Keratinocyte (primary cell): ENCODE measurements at regions not wholly inside any gene's neighbourhood (a gene's known extent, or its start where the extent isn't known, plus 50 kb on each side); places are given as distances from the start of the nearest gene placed in this dataset.

Experiments
- DNase-seq: peaks from one replicate; pipeline ENCODE4 v3.0.0-alpha.2; 2011; ENCODE audit warnings: low read depth, missing footprints, low spot score
- FAIRE-seq: peaks from 2 replicates; lab custom pipeline; 2011; peaks lifted over from hg19 to GRCh38; lab: Jason Lieb, UNC
- H2AFZ ChIP-seq: 2 replicates; pipeline ENCODE4 v1.6.0; 2012; ENCODE audit warnings: low read length, control low read depth, inconsistent platforms; ENCODE audit not compliant: control insufficient read depth
- H3K27ac ChIP-seq: 2 replicates; pipeline ENCODE4 v1.5.1; 2011; ENCODE audit warnings: low read length; ENCODE audit not compliant: control insufficient read depth, insufficient read depth
- H3K27me3 ChIP-seq: 3 replicates; pipeline ENCODE4 v1.6.0; 2011; ENCODE audit warnings: low read length; ENCODE audit not compliant: control insufficient read depth, insufficient read depth; ENCODE audit errors: extremely low read depth
- H3K36me3 ChIP-seq, 2 experiments: 2 replicates in 1 of 2; 3 replicates in 1 of 2; pipeline ENCODE4 v1.5.1; 2011; ENCODE audit warnings: low read length in 2 of 2, mild to moderate bottlenecking in 1 of 2; ENCODE audit not compliant: control insufficient read depth in 2 of 2, insufficient read depth in 2 of 2; ENCODE audit errors: extremely low read depth in 1 of 2
- H3K4me1 ChIP-seq: 3 replicates; pipeline ENCODE4 v1.5.1; 2011; ENCODE audit warnings: low read length; ENCODE audit not compliant: control insufficient read depth, insufficient read depth; ENCODE audit errors: extremely low read depth
- H3K4me2 ChIP-seq: 3 replicates; pipeline ENCODE4 v1.6.0; 2011; ENCODE audit warnings: low read depth, low read length; ENCODE audit not compliant: control insufficient read depth, insufficient read depth; ENCODE audit errors: extremely low read depth
- H3K4me3 ChIP-seq, 3 experiments: fragments of 200-600 bp in 1 of 3; sonication (generic) in 1 of 3; 2 replicates in 2 of 3; 3 replicates in 1 of 3; pipeline ENCODE4 v1.5.1; 2011 to 2016; ENCODE audit warnings: low read length in 3 of 3, mild to moderate bottlenecking in 3 of 3, control low read depth in 2 of 3, inconsistent platforms in 1 of 3, low read depth in 1 of 3, mixed read lengths in 1 of 3, mixed run types in 1 of 3, moderate library complexity in 1 of 3; ENCODE audit not compliant: control insufficient read depth in 2 of 3, insufficient read depth in 2 of 3; ENCODE audit errors: extremely low read depth in 1 of 3
- H3K79me2 ChIP-seq: 2 replicates; pipeline ENCODE4 v1.6.0; 2012; ENCODE audit warnings: low read length; ENCODE audit not compliant: control insufficient read depth, insufficient read depth
- H3K9ac ChIP-seq: 3 replicates; pipeline ENCODE4 v1.6.0; 2011; ENCODE audit warnings: low read length; ENCODE audit not compliant: control insufficient read depth, insufficient read depth; ENCODE audit errors: extremely low read depth
- H3K9me1 ChIP-seq: 3 replicates; pipeline ENCODE4 v1.6.0; 2011; ENCODE audit warnings: low read length; ENCODE audit not compliant: control insufficient read depth, insufficient read depth; ENCODE audit errors: extremely low read depth
- H3K9me3 ChIP-seq: 2 replicates; pipeline ENCODE4 v1.5.1; 2012; ENCODE audit warnings: low read depth, low read length; ENCODE audit not compliant: control insufficient read depth
- H4K20me1 ChIP-seq: 3 replicates; pipeline ENCODE4 v1.6.0; 2011; ENCODE audit warnings: low read length; ENCODE audit not compliant: control insufficient read depth, insufficient read depth; ENCODE audit errors: extremely low read depth
- EZH2 ChIP-seq: IDR thresholded peaks from one replicate; pipeline ENCODE4 v1.6.1; 2012; ENCODE audit warnings: inconsistent platforms, mild to moderate bottlenecking, low read length, moderate library complexity
- dilution Hi-C: fragments of 300-500 bp; cut with MboI; formaldehyde crosslinking; loops from one replicate; pipeline ENCODE4 v1.7.0; 2020; ENCODE audit warnings: low sequenced_read_pairs; ENCODE audit not compliant: extremely low pct_ligation_motif_present
- TF ChIP-seq, protein P1 (sequence below), 3 experiments: IDR thresholded peaks in 1 of 3; conservative IDR thresholded peaks in 1 of 3; optimal IDR thresholded peaks in 1 of 3; 2 replicates in 2 of 3; 3 replicates in 1 of 3; pipeline versions ENCODE3 to v1.5.1; 2011; ENCODE audit warnings: low read length in 3 of 3, mild to moderate bottlenecking in 3 of 3, moderate library complexity in 2 of 3, control low read depth in 1 of 3, inconsistent platforms in 1 of 3; ENCODE audit not compliant: insufficient read depth in 2 of 3; ENCODE audit errors: extremely low read depth in 1 of 3

DNA sequence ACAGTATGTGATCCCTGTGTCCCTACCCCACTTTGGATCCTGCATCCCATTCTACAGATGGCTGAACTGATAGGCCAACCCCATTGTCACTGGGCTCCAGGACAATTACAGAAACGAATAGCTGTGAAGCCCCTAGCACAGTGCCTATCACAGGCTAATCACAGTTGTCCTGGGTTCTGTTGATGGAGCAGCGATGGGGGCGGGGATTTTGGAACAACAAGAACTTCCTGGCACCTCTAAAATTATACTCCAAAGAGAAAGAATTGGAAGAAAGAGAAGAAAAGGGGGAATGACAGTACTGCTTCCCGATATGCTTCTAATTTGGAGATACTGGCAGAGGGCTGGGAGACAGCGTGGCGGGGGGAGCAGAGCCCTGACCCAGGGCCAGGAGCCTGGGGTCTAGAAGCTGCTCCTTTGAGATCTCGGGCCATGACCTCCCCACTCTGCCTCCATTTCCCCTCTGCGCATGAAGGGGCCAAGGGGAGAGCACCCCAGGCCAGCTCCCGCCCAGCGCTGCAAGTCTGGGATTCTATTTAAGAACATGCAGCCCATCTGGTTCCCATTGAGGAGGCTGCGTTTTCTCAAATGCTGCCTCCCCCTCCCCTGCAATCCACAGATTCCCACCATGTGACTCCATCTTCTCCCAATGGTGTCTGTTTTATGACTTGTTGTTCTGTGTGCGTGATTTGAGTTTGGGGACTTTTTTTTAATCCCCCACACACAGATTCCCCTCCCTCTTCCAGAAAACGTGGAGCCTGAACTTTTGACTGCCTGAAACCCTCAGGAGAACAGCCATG, 202.7 kb downstream of the CYP26B1 start:
- H2AFZ ChIP-seq = no peak overlapping the region
- H3K9me1 ChIP-seq = no peaks in the 10 kb centered on the region
- TF ChIP-seq, protein P1, sequence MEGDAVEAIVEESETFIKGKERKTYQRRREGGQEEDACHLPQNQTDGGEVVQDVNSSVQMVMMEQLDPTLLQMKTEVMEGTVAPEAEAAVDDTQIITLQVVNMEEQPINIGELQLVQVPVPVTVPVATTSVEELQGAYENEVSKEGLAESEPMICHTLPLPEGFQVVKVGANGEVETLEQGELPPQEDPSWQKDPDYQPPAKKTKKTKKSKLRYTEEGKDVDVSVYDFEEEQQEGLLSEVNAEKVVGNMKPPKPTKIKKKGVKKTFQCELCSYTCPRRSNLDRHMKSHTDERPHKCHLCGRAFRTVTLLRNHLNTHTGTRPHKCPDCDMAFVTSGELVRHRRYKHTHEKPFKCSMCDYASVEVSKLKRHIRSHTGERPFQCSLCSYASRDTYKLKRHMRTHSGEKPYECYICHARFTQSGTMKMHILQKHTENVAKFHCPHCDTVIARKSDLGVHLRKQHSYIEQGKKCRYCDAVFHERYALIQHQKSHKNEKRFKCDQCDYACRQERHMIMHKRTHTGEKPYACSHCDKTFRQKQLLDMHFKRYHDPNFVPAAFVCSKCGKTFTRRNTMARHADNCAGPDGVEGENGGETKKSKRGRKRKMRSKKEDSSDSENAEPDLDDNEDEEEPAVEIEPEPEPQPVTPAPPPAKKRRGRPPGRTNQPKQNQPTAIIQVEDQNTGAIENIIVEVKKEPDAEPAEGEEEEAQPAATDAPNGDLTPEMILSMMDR (optimal IDR thresholded peaks at IDR 0.05 in 1 of 3, IDR thresholded peaks at IDR 0.05 in 1 of 3, conservative IDR thresholded peaks at IDR 0.05 in 1 of 3; ENCODE audit: extremely low read depth in 1 of 3, insufficient read depth in 2 of 3, low read length in 3 of 3) = no peak
- no peak for TF ChIP-seq EZH2
- H3K36me3 ChIP-seq = no peaks in the 10 kb centered on the region
- H3K9ac ChIP-seq = no peak overlapping the region
- DNase-seq (no peak), FAIRE-seq (no peak)
- dilution Hi-C loops = no loop called here
- no peaks in the 10 kb centered on the region for H4K20me1 ChIP-seq
- no peak overlapping the region for H3K4me3 ChIP-seq
- no peak overlapping the region for H3K4me2 ChIP-seq
- peaks cover 3% of the 10 kb centered on the region for H3K27me3 ChIP-seq
- no peak overlapping the region for H3K27ac ChIP-seq
- no peaks in the 10 kb centered on the region for H3K9me3 ChIP-seq
- H3K79me2 ChIP-seq = no peaks in the 10 kb centered on the region
- H3K4me1 ChIP-seq = no peaks in the 10 kb centered on the region

DNA sequence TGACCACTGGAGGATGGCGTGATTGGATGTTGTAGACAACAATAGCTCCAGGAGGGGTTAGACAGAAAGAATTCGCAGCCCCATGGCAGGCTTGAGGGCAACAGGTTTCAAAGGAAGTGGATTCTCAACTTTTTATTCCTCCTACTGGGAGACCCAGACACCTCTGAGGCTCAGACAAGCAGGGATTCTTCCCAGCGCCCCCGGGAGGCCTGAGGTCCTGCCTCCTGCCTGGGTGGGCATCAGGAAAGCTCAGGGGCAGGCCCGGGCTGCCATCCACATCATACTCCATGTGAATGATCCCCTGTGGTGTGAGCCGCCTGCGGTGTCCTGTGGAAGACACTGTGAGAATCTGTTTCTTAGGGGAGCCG, 203.5 kb downstream of the CYP26B1 start:
- H3K36me3 ChIP-seq = no peaks in the 10 kb centered on the region

More for the DNA sequence above, 203.5 kb downstream of the CYP26B1 start:
- no peak overlapping the region for H3K4me2 ChIP-seq
- no peak overlapping the region for H3K27ac ChIP-seq
- no peaks in the 10 kb centered on the region for H4K20me1 ChIP-seq
- no peak overlapping the region for H3K4me3 ChIP-seq
- H3K27me3 ChIP-seq = peaks cover 6% of the 10 kb centered on the region
- no peaks in the 10 kb centered on the region for H3K9me1 ChIP-seq
- H3K4me1 ChIP-seq = no peaks in the 10 kb centered on the region
- no peak for TF ChIP-seq EZH2
- TF ChIP-seq, protein P1 (optimal IDR thresholded peaks at IDR 0.05 in 1 of 3, IDR thresholded peaks at IDR 0.05 in 1 of 3, conservative IDR thresholded peaks at IDR 0.05 in 1 of 3; ENCODE audit: extremely low read depth in 1 of 3, insufficient read depth in 2 of 3, low read length in 3 of 3) = no peak
- dilution Hi-C loops = no loop called here
- no peak overlapping the region for H2AFZ ChIP-seq
- no peaks in the 10 kb centered on the region for H3K9me3 ChIP-seq
- no peak for FAIRE-seq
- H3K9ac ChIP-seq = no peak overlapping the region
- no peaks in the 10 kb centered on the region for H3K79me2 ChIP-seq
- no peak for DNase-seq
